Left forelimb (tissue), 1 donor: ENCODE measurements at regions not wholly inside any gene's neighbourhood (a gene's known extent, or its start where the extent isn't known, plus 50 kb on each side); places are given as distances from the start of the nearest gene placed in this dataset.
"Not testable (repeated sequence)": the region's sequence is repeated elsewhere in the genome, so short reads cannot be mapped to it uniquely, and the experiment has no call there.

Experiments used
- DNase-seq: peaks from one replicate; pipeline ENCODE4 v3.0.0-alpha.2; 2018; ENCODE audit warnings: low spot score

DNA sequence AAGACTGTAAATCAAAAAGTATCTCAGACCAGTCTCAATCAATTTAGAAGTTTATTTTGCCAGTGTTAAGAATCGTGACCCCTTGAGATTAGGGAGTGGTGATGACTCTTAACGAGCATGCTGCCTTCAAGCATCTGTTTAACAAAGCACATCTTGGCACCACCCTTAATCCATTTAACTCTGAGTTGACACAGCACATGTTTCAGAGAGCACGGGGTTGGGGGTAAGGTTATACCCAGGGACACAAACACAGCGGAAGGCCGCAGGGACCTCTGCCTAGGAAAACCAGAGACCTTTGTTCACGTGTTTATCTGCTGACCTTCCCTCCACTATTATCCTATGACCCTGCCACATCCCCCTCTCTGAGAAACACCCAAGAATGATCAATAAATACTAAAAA, 645.8 kb downstream of the FRK start:
- not testable (repeated sequence) for DNase-seq

DNA sequence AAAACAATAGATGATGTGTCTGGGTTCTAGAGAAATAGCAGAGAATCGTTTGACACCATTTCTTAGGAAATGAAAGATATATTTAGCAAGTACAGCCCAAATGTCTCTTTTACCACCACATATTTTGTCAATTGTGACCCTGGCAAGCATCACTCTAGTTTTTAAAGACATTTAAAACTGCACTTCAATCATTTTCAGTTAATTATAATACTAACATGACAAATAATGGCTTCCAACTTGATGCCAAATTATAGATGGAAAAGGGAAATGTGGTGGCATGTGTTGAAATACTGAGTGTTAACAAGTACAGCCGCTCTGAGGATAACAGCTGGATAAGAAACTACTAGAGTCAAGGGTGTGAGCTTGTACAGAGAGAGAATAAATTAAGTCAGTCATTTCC, 648.9 kb downstream of the FRK start:
- DNase-seq = no peak

- no peak for DNase-seq
Observed at GRCh38 chr6:115404446-115404845, 656.2 kb downstream of the FRK start.

DNA sequence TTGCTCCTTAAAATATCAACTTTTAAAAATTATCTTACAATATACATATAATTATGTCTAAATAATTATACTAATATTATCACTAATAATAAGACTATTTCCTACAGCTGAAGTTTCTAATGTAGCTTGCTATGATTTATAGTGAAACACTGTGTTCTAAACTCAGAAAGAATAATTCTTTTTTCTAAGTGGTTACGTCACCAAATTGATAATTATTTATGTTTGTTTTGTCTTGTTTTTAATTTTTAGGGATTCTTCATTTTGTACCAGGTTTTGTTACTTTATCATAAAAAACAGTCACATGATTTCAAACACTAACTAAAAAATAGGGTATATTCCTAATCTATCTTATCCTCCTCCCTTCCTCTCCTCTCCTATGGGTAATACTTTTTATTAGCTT, 662.1 kb downstream of the FRK start:
- DNase-seq = no peak

GRCh38 chr6:115396112-115396906, 664.4 kb downstream of the FRK start:
- no peak for DNase-seq

GRCh38 chr6:115393821-115394220, 666.9 kb downstream of the FRK start:
- DNase-seq = no peak

DNA sequence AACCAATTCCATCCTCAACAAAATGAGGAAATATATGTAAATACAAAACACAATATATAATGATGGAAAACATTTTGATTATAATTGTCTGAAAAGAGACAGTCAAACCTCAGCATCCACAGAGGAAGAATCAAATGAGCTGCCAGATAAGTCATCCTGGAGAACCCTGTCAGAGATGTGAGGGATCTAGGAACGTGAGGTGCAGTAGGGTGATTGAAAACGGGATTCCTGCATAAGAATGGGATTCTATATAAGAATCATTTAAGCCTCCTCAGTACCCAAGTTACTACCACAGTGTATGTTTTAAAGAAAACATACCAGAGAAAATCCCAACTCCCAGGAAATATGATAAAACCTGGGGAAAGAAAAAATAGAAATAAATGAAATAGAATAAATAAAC, 690.5 kb downstream of the FRK start:
- no peak for DNase-seq

GRCh38 chr6:115365783-115366182, 694.9 kb downstream of the FRK start:
- no peak for DNase-seq

- no peak for DNase-seq
Observed at GRCh38 chr6:115363379-115363778, 697.3 kb downstream of the FRK start.

DNA sequence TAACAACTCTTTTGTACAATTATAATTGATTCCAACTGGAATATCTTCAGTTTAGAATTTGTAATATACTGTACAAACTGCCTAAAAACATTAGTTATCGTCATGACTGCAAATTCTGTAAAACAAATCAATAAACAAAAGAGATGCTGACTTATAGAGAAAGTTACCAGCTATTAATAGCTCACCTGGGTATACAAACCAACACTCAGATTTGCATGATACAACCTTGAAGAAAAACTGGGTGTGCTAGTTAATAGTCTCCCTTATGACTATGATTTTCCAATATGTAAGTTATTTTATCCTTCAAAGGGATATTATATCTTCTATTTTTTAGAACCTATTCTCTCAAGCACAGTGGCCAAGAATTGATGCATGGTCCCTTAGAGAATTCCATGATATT, 698.5 kb downstream of the FRK start:
- no peak for DNase-seq

DNA sequence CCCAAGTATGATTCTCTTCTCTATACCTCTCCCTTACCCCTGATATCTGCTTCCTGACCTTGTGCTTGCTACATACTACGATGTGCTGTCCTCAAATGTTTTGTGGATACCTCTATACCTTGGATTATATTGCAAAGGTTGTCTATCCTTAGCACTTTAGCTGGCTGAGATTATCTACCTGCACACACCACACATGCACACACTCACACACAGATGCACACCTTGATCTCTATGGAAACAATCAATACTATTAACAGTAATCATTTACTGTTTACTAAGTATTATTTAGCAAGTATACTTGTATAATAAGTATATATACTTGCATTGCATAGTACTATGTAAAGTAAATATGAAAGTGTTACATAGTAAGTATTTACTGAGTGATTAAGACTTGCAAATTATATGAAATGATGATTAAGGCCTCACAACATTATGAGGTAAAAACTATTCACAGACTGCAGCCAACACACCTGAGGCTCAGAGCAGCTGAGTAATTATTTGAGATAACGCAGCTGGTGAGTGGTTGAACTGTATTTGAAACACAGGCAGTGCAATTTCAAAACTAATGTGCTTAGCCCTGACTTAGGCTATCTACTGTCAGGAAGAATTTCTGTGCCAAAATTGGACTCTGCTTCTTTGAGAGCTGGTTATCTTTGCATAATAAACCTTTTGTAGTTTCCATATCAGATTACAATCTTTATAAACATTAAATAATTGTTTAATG, 699.9 kb downstream of the FRK start:
- DNase-seq = no peak

DNA sequence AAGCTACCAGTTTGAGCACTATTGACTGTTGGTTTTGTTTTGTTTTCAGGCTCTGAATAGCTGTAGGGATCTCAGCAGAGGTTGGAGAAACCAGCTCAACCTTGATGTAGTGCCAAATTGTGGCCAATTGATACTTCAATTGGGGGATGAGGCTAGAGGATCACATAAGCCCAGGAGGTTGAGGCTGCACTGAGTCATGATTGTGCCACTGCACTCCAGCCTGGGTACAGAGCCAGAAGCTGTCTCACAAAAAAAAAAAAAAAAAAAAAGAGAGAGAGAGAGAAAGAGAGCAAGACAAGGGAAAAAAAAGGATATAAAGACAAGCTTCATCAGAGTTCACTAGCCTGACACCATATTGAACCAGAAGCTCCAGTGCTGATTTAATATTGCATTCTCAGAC, 702.1 kb downstream of the FRK start:
- no peak for DNase-seq

GRCh38 chr6:115356371-115356770, 704.3 kb downstream of the FRK start:
- no peak for DNase-seq

DNA sequence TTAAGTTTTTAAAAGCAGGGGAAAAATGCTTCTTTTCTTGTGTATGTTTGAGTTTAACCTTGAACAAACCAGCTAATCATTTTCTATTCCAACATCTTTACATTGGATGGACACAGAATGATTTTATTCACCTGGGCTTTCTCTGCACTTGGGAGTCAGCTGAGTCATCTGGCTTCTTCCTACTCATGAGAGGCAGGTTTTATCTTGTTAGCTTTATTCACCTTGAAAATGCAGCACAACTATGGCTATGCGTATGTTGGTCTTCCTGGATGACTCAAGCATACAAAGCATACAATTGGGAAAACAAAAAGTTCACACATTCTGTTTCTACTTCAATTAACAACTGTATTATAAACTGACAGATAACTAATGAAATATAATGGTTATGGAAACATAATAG, 737.7 kb downstream of the FRK start:
- no peak for DNase-seq

DNA sequence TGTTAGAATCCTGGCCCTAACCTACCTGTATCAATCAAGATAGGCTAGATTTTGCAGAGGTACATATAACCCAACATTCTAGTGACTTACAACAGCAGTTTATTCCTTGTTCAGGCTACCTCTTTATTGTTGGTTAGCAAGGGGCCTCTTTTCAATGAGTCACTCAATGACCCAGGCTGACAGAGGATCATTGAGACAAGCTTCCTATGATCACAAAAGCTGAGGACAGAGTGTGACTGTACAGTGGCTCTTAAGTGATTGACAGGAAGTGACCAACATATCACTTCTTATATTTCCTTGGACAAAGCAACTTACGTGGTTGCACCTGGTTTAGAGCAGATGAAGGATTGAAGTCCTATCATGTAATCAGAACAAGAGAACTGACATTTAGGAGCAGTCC, 740.9 kb downstream of the FRK start:
- DNase-seq = no peak

- no peak for DNase-seq
Observed at GRCh38 chr6:115310156-115310555, 750.5 kb downstream of the FRK start.

GRCh38 chr6:115302731-115303130, 758.0 kb downstream of the FRK start:
- DNase-seq = no peak

- no peak for DNase-seq
Observed at GRCh38 chr6:115287467-115287866, 773.2 kb downstream of the FRK start.

- DNase-seq = no peak
Observed at GRCh38 chr6:115276881-115277565, 783.7 kb downstream of the FRK start.

- no peak for DNase-seq
Observed at GRCh38 chr6:115272311-115272710, 788.4 kb downstream of the FRK start.

DNA sequence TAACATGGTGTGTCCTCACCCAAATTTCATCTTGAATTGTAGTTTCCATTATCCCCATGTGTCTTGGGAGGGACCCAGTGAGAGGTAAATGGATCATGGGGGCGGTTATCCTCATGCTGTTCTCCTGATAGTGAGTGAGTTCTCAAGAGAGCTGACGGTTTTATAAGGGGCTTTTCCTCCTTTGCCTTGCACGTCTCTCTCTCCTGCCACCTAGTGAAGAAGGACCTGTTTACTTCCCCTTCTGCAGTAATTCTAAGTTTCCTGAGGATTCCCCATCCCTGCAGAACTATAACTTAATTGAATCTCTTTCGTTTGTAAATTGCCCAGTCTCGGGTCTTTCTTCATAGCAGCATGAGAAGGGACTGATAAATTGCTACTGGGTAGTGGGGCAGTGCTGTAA, 789.3 kb downstream of the FRK start:
- DNase-seq = no peak

DNA sequence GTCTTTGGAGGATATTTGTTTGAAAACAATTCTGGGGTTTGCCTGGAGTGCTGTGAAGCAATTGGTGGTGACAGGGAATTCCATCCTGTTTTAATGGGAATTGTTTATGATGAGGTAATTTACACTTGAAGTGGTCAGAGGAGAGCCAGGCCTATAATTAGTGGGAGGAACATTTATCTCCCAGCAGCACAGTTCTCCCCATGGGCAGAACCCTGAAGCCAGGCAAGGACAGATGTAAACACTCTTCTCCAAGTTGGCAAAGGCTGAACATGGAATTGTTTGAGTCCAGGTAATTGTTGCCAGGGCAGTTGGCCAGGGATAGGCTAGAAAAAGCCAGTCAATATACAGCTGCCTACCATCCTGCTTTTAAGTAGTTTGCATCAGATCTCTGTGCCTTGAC, 789.7 kb downstream of the FRK start:
- DNase-seq = no peak

DNA sequence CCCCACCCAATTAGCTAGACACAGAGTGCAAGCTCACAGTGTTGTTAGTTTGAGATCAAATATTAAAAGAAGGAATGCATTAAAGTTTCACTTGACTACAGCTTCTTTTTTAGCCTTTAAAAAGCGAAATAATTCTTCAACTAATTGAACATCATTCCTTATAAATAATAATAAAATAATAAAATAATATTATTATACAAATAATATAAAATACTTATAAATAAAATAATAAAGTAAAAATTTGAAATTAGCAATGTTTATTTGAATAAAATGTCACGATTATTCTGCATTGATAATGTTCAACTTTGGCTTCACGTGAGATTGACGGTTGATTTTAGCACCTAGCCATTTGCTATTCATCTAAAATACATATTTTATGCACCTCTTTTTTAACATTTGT, 819.3 kb downstream of the FRK start:
- DNase-seq = no peak
